Cardiac muscle cell (in vitro differentiated cells and primary cell): ENCODE measurements at regions not wholly inside any gene's neighbourhood (a gene's known extent, or its start where the extent isn't known, plus 50 kb on each side); places are given as distances from the start of the nearest gene placed in this dataset.

Experiments used
- DNase-seq, 2 donors: peaks; one replicate each; pipeline versions ENCODE4 v3.0.0 to v3.0.0-alpha.2; 2010 to 2017; ENCODE audit warnings: low read depth in 1 of 2, low spot score in 1 of 2
- H3K27ac ChIP-seq: fragments of 200-600 bp; sonication (generic); 2 replicates; pipeline ENCODE4 v1.5.1; 2016
- H3K27me3 ChIP-seq: fragments of 200-600 bp; sonication (generic); 2 replicates; pipeline ENCODE4 v1.6.0; 2016; ENCODE audit warnings: control low read depth
- H3K36me3 ChIP-seq: fragments of 200-600 bp; sonication (generic); 2 replicates; pipeline ENCODE4 v1.5.1; 2016; ENCODE audit warnings: control low read depth
- H3K4me1 ChIP-seq: fragments of 200-600 bp; sonication (generic); 2 replicates; pipeline ENCODE4 v1.8.1; 2017; ENCODE audit warnings: low read depth, mild to moderate bottlenecking, mixed run types
- H3K4me3 ChIP-seq: fragments of 200-600 bp; sonication (generic); 2 replicates; pipeline ENCODE4 v1.5.1; 2016; ENCODE audit warnings: mild to moderate bottlenecking
- H3K9me3 ChIP-seq: fragments of 200-600 bp; sonication (generic); 2 replicates; pipeline ENCODE4 v1.5.1; 2017; ENCODE audit warnings: low read depth, mild to moderate bottlenecking, control low read depth
- TF ChIP-seq, protein P1 (sequence below): IDR thresholded peaks from 2 replicates; pipeline ENCODE4 v1.5.1; 2012; ENCODE audit warnings: low read depth, mild to moderate bottlenecking, low read length

DNA sequence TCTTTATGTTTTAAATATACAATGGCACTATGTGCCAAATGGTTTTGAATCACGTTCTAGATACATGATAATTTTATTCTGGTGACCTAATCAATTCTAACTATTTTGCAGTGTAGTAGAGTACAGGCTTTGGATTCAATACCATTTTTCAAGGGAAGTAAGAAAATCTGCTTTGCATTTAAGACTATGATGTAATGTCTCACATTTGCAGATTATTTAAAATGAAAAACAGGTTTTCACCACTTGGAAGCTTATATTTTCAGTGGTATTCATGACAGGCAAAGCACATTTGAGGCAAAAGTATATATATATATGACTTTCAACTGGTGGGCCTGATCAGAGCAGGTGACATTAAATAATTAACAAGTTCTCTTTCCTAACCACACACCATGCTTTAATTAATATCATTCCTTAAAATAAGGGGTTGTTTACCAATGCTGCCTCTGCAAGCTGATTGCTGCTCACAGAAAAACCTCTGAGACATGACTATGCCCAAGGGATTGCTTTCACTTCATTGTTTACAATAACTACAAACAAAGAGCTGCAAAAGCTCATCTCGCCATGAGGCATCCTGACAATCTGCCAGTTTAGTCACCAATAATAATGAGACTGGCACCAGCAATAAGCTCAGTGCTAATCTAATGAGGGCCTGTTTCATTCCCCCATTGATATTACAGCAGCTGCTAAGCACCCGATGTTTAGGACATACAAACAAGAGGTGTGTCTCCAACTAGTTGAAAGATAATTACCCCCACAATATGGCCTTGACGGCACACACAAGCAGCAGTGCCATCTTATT, 1176.0 kb upstream of the GJE1 start:
- TF ChIP-seq, protein P1, sequence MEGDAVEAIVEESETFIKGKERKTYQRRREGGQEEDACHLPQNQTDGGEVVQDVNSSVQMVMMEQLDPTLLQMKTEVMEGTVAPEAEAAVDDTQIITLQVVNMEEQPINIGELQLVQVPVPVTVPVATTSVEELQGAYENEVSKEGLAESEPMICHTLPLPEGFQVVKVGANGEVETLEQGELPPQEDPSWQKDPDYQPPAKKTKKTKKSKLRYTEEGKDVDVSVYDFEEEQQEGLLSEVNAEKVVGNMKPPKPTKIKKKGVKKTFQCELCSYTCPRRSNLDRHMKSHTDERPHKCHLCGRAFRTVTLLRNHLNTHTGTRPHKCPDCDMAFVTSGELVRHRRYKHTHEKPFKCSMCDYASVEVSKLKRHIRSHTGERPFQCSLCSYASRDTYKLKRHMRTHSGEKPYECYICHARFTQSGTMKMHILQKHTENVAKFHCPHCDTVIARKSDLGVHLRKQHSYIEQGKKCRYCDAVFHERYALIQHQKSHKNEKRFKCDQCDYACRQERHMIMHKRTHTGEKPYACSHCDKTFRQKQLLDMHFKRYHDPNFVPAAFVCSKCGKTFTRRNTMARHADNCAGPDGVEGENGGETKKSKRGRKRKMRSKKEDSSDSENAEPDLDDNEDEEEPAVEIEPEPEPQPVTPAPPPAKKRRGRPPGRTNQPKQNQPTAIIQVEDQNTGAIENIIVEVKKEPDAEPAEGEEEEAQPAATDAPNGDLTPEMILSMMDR, result no peak
- no peaks in the 10 kb centered on the region for H3K4me1 ChIP-seq
- no peaks in the 10 kb centered on the region for H3K9me3 ChIP-seq
- H3K27me3 ChIP-seq, result no peaks in the 10 kb centered on the region
- H3K4me3 ChIP-seq, result no peak overlapping the region
- no peaks in the 10 kb centered on the region for H3K36me3 ChIP-seq
- DNase-seq, result no peak
- H3K27ac ChIP-seq, result no peak overlapping the region

DNA sequence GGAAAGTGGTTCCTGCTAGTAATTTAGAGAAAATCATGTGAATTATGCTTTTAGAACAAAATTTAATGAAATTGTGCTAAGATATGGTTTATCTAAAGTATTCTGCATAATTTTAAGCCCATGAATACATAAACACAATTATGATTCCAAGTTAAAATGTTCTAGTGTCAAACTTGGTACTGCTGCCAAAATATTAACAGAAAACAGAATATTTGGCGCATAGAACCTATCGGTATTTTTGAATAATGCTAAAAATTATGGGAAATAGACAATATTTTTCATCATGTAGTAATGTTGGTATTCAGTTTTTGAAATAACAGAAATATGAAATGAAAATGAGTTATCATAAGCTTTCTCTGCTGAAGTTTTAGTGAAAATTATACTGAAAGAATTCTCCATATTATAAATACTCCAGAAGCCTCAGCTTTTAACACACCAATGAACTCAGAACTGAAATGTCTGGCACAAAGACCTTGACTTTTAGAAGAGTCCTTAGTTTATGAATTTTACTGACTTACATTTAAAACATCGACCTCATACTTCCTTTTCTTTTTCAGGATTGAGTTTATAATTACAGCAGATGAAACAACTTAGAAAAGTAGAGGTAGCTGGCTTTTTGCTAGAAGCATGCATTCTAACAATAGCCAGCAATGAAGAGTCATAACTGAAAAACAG, 1192.3 kb upstream of the GJE1 start:
- Histone ChIP-seq H3K9me3 (no peaks in the 10 kb centered on the region), H3K4me1 (no peaks in the 10 kb centered on the region), H3K4me3 (no peak overlapping the region), H3K36me3 (no peaks in the 10 kb centered on the region), H3K27me3 (no peaks in the 10 kb centered on the region), H3K27ac (no peak overlapping the region)
- TF ChIP-seq, protein P1, result no peak
- no peak for DNase-seq

DNA sequence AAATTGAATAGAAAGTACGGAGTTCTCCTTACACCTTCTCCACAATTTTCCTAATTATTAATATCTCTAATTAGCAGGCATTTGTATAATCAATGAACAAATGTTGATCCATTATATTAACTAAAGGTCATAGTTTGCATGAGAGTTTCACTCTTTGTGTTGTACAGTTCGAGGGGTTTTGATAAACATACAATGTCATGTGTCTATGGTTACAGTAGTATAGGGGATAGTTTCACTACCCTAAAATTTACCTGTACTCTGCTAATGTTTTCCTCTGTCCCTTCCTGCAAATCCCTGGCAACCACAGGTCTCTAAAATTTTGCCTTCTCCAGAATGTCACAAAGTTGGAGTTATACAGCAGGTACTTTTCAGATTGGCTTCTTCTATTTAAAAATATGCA, 1199.8 kb upstream of the GJE1 start:
- TF ChIP-seq, protein P1, result no peak
- Histone ChIP-seq H3K27ac (no peak overlapping the region), H3K27me3 (no peaks in the 10 kb centered on the region), H3K36me3 (no peaks in the 10 kb centered on the region), H3K9me3 (no peaks in the 10 kb centered on the region), H3K4me3 (no peak overlapping the region), H3K4me1 (no peaks in the 10 kb centered on the region)
- no peak for DNase-seq

DNA sequence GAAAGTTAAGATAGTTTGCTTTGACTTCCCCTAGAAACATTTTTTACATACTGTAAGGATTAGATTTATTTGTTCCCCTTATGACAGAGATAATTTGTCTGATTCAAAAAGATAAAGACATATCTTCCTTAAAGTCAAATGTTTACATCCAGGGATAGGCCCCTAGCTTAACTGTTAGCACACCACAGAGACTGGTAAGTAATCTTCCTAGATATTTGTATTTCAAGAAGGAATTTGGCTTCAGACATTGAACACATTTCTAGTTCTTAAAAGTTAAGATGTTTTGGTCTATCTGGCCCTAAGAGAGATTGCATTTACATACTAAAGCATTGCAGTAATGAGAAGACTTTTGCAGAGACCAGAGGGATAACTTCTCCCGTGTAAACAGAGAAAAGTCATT, 1201.1 kb upstream of the GJE1 start:
- TF ChIP-seq, protein P1, result no peak
- H3K4me3 ChIP-seq, result no peak overlapping the region
- DNase-seq, result no peak
- no peaks in the 10 kb centered on the region for H3K9me3 ChIP-seq
- no peaks in the 10 kb centered on the region for H3K27me3 ChIP-seq
- H3K36me3 ChIP-seq, result no peaks in the 10 kb centered on the region
- H3K4me1 ChIP-seq, result no peaks in the 10 kb centered on the region
- no peak overlapping the region for H3K27ac ChIP-seq

DNA sequence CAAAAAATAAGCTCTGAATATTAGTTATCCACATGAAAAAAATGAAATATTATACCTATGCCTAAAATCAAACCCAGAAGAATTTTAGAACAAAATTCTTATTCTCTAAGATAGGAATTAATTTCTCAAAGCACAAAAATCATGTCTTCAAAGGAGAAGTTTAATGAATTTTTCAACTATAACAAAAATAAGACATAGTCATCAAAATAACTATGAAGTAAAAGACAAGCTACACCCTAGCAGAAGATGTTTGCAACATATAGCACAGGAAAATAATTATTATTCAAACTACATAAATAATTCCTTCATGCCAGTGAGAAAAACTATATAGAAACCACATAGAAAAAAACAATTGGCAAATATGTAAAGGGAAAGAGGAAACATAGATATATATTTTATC, 1203.6 kb upstream of the GJE1 start:
- DNase-seq, result no peak
- H3K36me3 ChIP-seq, result no peaks in the 10 kb centered on the region
- no peak overlapping the region for H3K4me3 ChIP-seq
- no peaks in the 10 kb centered on the region for H3K27me3 ChIP-seq
- H3K9me3 ChIP-seq, result no peaks in the 10 kb centered on the region
- TF ChIP-seq, protein P1, result no peak
- H3K27ac ChIP-seq, result no peak overlapping the region
- no peaks in the 10 kb centered on the region for H3K4me1 ChIP-seq
